ENCODE measurements at regions not wholly inside any gene's neighbourhood (a gene's known extent, or its start where the extent isn't known, plus 50 kb on each side); places are given as distances from the start of the nearest gene placed in this dataset.
"Not testable (repeated sequence)": the region's sequence is repeated elsewhere in the genome, so short reads cannot be mapped to it uniquely, and the experiment has no call there.

- no peaks in the 10 kb centered on the region for H3K4me1 Mint-ChIP-seq
- H3K9me3 Mint-ChIP-seq, result no peaks in the 10 kb centered on the region
- DNase-seq, result no peak
- ChIA-PET POLR2A (no interaction called here), CTCF (no interaction called here)
- no peak overlapping the region for H3K27ac Mint-ChIP-seq
- H3K4me3 Mint-ChIP-seq, result no peak overlapping the region
- H3K36me3 Mint-ChIP-seq (ENCODE audit: low read depth), result no peaks in the 10 kb centered on the region
- peaks cover 2% of the 10 kb centered on the region for H3K27me3 Mint-ChIP-seq
Measured at GRCh38 chr21:15932726-15933125, 202.9 kb downstream of the USP25 start.

GRCh38 chr21:15935530-15935929 lies 205.7 kb downstream of the USP25 start:
- ChIA-PET CTCF (interaction anchor here (0.7 kb wide), 1 partner anchor 382 kb away, joined by 3 read pairs; no protein-coding TSS in a partner anchor), POLR2A (no interaction called here)
- no peak overlapping the region for H3K27ac Mint-ChIP-seq
- H3K4me1 Mint-ChIP-seq, result no peaks in the 10 kb centered on the region
- no peaks in the 10 kb centered on the region for H3K9me3 Mint-ChIP-seq
- H3K27me3 Mint-ChIP-seq, result no peaks in the 10 kb centered on the region
- DNase-seq, result no peak
- H3K4me3 Mint-ChIP-seq, result no peak overlapping the region
- no peaks in the 10 kb centered on the region for H3K36me3 Mint-ChIP-seq (ENCODE audit: low read depth)

- peaks cover 11% of the 10 kb centered on the region for H3K27me3 Mint-ChIP-seq
- H3K4me1 Mint-ChIP-seq, result no peaks in the 10 kb centered on the region
- H3K4me3 Mint-ChIP-seq, result no peak overlapping the region
- ChIA-PET CTCF (no interaction called here), POLR2A (no interaction called here)
- no peak for DNase-seq
- no peaks in the 10 kb centered on the region for H3K36me3 Mint-ChIP-seq (ENCODE audit: low read depth)
- H3K9me3 Mint-ChIP-seq, result no peaks in the 10 kb centered on the region
- no peak overlapping the region for H3K27ac Mint-ChIP-seq
Measured at GRCh38 chr21:15943009-15943666, 213.4 kb downstream of the USP25 start.

GRCh38 chr21:15947677-15948076 lies 217.9 kb downstream of the USP25 start:
- H3K9me3 Mint-ChIP-seq, result peaks cover 4% of the 10 kb centered on the region
- CTCF ChIA-PET, result no interaction called here
- POLR2A ChIA-PET, result no interaction called here
- H3K4me3 Mint-ChIP-seq, result no peak overlapping the region
- DNase-seq, result no peak
- H3K27ac Mint-ChIP-seq, result no peak overlapping the region
- H3K27me3 Mint-ChIP-seq, result peaks cover 11% of the 10 kb centered on the region
- no peaks in the 10 kb centered on the region for H3K36me3 Mint-ChIP-seq (ENCODE audit: low read depth)
- no peaks in the 10 kb centered on the region for H3K4me1 Mint-ChIP-seq

- Mint-ChIP-seq H3K27ac (no peak overlapping the region), H3K36me3 (ENCODE audit: low read depth) (no peaks in the 10 kb centered on the region), H3K4me3 (no peak overlapping the region), H3K27me3 (no peaks in the 10 kb centered on the region), H3K9me3 (peaks cover 21% of the 10 kb centered on the region), H3K4me1 (no peaks in the 10 kb centered on the region)
- DNase-seq, result no peak
- POLR2A ChIA-PET, result no interaction called here
- CTCF ChIA-PET, result no interaction called here
Measured at GRCh38 chr21:15953551-15954116, 223.9 kb downstream of the USP25 start.

GRCh38 chr21:15964236-15964855 lies 234.6 kb downstream of the USP25 start:
- Mint-ChIP-seq H3K27ac (no peak overlapping the region), H3K4me3 (no peak overlapping the region), H3K4me1 (no peaks in the 10 kb centered on the region), H3K36me3 (ENCODE audit: low read depth) (no peaks in the 10 kb centered on the region), H3K9me3 (no peaks in the 10 kb centered on the region), H3K27me3 (no peaks in the 10 kb centered on the region)
- no peak for DNase-seq
- ChIA-PET POLR2A (no interaction called here), CTCF (no interaction called here)

- Mint-ChIP-seq H3K36me3 (ENCODE audit: low read depth) (no peaks in the 10 kb centered on the region), H3K27me3 (no peaks in the 10 kb centered on the region), H3K9me3 (no peaks in the 10 kb centered on the region), H3K4me3 (no peak overlapping the region), H3K27ac (no peak overlapping the region), H3K4me1 (no peaks in the 10 kb centered on the region)
- POLR2A ChIA-PET, result no interaction called here
- no peak for DNase-seq
- CTCF ChIA-PET, result no interaction called here
Measured at GRCh38 chr21:15966231-15966630, 236.4 kb downstream of the USP25 start.

GRCh38 chr21:15966651-15967050 lies 236.9 kb downstream of the USP25 start:
- H3K36me3 Mint-ChIP-seq (ENCODE audit: low read depth), result no peaks in the 10 kb centered on the region
- no peaks in the 10 kb centered on the region for H3K27me3 Mint-ChIP-seq
- H3K4me1 Mint-ChIP-seq, result no peaks in the 10 kb centered on the region
- no peak for DNase-seq
- no peaks in the 10 kb centered on the region for H3K9me3 Mint-ChIP-seq
- no peak overlapping the region for H3K4me3 Mint-ChIP-seq
- CTCF ChIA-PET, result no interaction called here
- H3K27ac Mint-ChIP-seq, result no peak overlapping the region
- POLR2A ChIA-PET, result no interaction called here

GRCh38 chr21:15967661-15968060 lies 237.9 kb downstream of the USP25 start:
- no peaks in the 10 kb centered on the region for H3K27me3 Mint-ChIP-seq
- H3K9me3 Mint-ChIP-seq, result no peaks in the 10 kb centered on the region
- H3K36me3 Mint-ChIP-seq (ENCODE audit: low read depth), result no peaks in the 10 kb centered on the region
- CTCF ChIA-PET, result no interaction called here
- H3K27ac Mint-ChIP-seq, result no peak overlapping the region
- no peak overlapping the region for H3K4me3 Mint-ChIP-seq
- POLR2A ChIA-PET, result no interaction called here
- no peaks in the 10 kb centered on the region for H3K4me1 Mint-ChIP-seq
- DNase-seq, result no peak

GRCh38 chr21:15968776-15969310 lies 239.1 kb downstream of the USP25 start:
- Mint-ChIP-seq H3K27me3 (no peaks in the 10 kb centered on the region), H3K36me3 (ENCODE audit: low read depth) (no peaks in the 10 kb centered on the region), H3K27ac (no peak overlapping the region), H3K9me3 (no peaks in the 10 kb centered on the region), H3K4me1 (no peaks in the 10 kb centered on the region), H3K4me3 (no peak overlapping the region)
- CTCF ChIA-PET, result interaction anchor here (1.0 kb wide), 1 partner anchor 14 kb away, joined by 4 read pairs; no protein-coding TSS in a partner anchor
- POLR2A ChIA-PET, result no interaction called here
- DNase-seq, result no peak

GRCh38 chr21:15976807-15977206 lies 247.0 kb downstream of the USP25 start:
- ChIA-PET CTCF (no interaction called here), POLR2A (no interaction called here)
- H3K27me3 Mint-ChIP-seq, result no peaks in the 10 kb centered on the region
- no peak overlapping the region for H3K27ac Mint-ChIP-seq
- no peaks in the 10 kb centered on the region for H3K4me1 Mint-ChIP-seq
- H3K4me3 Mint-ChIP-seq, result no peak overlapping the region
- no peaks in the 10 kb centered on the region for H3K9me3 Mint-ChIP-seq
- H3K36me3 Mint-ChIP-seq (ENCODE audit: low read depth), result no peaks in the 10 kb centered on the region
- DNase-seq, result no peak

- ChIA-PET POLR2A (no interaction called here), CTCF (no interaction called here)
- H3K27me3 Mint-ChIP-seq, result no peaks in the 10 kb centered on the region
- H3K9me3 Mint-ChIP-seq, result no peaks in the 10 kb centered on the region
- H3K36me3 Mint-ChIP-seq (ENCODE audit: low read depth), result no peaks in the 10 kb centered on the region
- no peaks in the 10 kb centered on the region for H3K4me1 Mint-ChIP-seq
- H3K27ac Mint-ChIP-seq, result no peak overlapping the region
- H3K4me3 Mint-ChIP-seq, result no peak overlapping the region
- DNase-seq, result no peak
Measured at GRCh38 chr21:15978215-15978738, 248.5 kb downstream of the USP25 start.

GRCh38 chr21:15979493-15979892 lies 249.7 kb downstream of the USP25 start:
- H3K36me3 Mint-ChIP-seq (ENCODE audit: low read depth); H3K9me3 Mint-ChIP-seq; POLR2A ChIA-PET; H3K4me3 Mint-ChIP-seq; DNase-seq; H3K4me1 Mint-ChIP-seq; H3K27me3 Mint-ChIP-seq; H3K27ac Mint-ChIP-seq; CTCF ChIA-PET: not testable (repeated sequence)
